GM19455 (cell line): ENCODE measurements at regions not wholly inside any gene's neighbourhood (a gene's known extent, or its start where the extent isn't known, plus 50 kb on each side); places are given as distances from the start of the nearest gene placed in this dataset.
"Not testable (repeated sequence)": the region's sequence is repeated elsewhere in the genome, so short reads cannot be mapped to it uniquely, and the experiment has no call there.

Experiments used
- ATAC-seq: cut with Tn5 transposase; IDR thresholded peaks from one replicate; pipeline ENCODE4 v1.9.1; 2021; ENCODE audit not compliant: unreplicated experiment

DNA sequence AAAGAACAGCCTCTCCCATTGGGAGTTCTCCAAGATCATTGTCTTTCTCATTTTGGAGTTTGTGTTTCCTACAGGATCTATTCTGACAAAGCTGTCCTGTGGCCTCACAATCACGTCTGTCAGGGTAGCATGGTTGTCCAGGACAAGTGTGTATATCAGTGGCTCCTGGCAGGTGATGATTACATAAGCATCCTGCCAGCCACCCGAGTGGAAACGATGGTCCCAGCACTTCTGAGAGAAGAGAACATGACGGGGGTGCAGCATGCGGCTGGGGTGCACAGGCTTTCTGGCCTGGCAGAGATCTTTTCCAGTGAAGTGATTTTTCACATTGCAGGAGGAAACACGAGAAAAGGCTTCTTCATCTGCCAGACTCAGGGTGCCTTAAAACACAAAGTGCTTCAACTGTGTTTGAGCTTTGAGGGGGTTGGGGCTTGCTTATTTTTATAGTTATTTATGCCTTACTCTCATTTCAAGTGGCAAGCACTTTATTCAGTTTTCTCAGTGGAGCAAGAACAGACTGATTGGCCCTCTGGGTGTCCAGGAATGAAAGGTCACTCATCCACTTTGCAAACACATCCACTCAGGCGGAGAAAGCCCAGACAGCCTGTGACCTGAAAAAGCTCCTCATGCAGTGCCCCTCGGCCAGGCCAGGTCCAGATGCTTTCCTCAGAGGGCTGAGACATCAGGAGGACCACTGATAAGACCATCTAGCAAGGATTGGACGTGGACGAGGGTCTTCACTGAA is 186.0 kb downstream of the DUSP10 start:
- no peak for ATAC-seq

DNA sequence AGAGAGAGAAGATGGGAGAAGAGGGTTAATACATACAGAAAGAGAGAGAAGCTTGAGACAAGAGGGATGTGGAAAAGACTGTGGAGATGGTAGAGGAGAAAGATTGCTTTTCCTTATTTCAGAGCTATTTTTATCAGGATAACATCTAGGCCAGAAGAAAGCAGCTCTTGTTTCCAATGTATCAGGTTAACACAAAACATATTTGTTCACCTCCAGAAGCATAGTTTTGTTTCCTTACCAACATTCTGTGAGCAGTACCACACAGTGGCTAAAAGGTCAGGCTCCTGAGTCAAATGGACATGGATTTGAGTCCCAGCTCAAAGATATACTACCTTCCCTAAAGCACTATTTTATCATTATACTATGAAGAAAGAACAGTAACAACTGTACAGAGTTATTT is 185.5 kb downstream of the DUSP10 start:
- no peak for ATAC-seq

DNA sequence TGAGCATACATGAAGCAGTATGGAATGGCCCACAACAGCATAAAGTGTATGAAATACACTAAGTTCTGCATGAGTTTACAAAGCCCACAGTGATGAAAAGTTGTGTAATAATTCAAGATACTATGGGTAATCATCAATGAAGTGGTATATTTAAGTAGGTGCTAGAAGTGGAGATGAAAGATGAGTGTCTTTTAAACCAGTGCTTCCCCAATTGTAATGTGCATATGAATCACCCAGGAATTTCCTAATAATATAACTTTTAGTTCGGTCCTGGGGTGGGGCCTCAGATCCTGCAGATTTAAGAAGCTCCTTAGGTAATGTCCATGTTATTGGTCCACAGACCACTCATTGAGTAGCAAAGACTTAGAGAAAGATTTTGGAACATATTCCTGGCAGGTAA is 184.9 kb downstream of the DUSP10 start:
- ATAC-seq: no peak

DNA sequence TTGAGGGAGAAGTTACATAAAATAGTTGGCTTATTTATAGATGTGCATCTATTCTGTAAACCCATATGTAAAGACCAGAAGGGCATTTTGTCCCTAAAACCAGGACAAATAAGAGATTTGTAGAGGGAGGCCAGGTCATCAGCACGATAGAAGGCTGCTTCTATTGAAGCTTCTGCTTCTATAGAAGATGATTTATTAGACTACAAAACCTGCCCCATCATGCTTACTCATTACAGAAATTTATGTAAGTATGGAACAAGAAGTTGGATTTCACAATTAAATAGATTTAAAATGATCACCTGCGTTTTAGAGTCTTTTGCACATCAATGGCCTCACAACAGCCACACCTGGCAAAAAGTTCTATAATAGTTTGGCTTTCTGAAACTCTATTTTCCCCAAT is 183.5 kb downstream of the DUSP10 start:
- no peak for ATAC-seq

DNA sequence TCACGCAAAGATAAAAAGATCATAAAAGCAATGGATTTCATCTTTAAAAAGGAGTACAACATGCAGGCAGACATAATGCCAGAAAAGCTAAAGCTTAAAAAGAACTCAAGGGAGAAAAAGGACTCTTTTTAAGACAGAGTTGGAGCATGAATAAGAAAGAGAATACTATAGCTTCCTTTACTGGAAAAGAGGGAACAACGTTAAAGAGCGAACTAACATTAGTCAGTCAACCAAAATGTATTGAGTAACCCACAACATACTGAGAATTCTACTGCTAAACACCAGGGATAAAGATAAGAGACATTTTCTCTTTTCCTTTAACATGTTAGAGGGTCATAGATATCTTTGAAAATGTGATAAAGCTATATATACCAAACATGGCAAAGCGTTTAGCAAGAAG is 182.0 kb downstream of the DUSP10 start:
- no peak for ATAC-seq

DNA sequence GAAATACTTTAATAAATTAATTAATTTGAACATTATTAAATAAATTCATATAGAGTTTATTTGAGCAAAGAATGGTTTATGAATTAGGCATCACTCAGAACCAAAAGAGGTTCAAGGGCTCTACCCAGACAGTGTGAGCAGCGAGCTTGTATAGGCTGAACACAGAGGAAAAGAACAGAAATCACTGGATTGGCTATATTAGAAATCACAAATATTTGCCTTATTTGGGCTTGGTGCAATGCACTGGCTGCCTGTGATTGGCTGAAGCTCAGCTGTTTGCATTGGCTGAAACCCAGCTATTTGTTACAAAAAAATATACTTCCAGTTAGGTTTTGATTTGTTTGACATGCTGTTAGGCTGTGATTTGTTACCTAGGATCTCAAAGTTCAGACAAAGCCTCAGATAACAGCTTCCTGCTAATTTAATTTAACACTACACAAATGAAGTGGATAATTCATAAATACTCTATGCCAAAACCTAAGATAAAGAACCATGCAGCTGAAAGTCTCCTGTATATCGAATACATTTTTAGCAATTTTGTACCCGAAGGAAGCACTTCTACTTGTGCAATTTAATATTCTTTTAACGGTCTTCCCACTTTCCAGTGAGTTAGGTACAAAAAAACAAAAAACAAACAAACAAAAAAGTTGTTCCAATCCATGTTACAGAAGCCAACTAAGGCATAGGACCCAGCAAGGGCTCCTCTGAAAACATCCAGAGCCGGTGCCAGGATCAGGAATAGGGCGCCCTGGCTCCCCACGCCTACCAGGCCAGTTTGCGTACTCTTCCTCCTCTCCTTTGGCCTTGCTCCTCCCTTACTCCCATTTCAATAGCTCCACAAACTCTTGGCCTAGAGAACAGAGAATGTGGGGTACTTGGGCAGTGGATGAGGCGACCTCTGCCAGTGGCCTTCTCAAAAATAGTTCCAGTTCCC is 179.1 kb downstream of the DUSP10 start:
- no peak for ATAC-seq

DNA sequence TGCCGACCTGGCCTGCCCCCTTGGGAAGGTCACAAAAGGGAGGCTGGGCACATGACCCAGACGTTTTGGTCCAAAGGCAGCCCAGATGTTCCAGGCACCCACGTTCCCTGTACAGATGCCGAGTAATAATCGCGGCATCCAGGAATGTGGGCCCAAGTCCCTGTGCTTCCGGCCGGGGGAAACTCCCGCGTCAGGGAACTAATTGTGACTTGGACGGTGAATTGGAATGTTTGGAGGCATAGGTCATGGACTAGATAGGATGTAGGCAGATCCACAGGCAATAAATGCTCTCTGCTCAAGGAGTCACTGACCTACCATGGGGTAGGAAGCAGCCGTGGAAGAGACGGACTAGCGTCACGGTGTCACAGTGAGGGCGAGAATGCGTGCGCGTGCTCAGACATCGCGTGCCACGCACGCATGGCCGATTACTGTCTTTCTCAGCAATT is 178.4 kb downstream of the DUSP10 start:
- no peak for ATAC-seq

DNA sequence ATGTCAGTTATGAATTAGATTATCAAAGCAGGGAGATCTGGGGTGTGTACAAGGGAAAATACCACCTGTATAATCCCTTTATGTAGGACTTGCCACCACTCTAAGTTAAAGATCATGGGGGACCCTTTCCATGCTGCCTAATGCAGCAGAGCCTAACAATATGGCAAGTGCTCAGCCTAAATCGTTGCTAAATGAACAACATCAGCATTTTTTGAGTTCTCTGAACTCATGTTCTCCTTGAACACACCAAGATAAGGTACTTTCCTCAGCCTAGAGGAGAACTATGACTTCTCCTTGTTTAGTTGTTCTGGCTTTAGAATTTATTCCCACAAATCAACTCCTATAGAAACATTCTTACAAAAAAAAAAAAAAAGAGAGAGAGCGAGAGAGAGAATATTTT is 177.0 kb downstream of the DUSP10 start:
- ATAC-seq: no peak

DNA sequence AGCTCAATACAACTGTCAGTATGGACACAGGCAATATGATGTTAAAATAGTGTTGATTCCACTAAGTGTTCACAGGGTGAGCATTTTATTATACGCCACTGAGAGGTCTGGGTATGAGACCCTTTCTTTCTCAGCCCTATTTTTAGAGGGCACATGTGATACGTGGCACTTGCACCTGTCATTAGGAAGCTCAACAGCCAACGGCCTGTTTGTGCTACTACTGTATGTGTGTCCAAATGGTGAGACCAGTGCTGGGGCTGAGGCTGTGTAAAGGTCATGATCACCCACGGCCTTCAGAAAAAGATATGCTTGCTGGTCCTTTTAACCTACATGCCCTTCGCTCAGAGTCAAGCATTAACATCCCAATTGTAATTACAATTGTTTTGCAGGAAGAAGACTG is 176.2 kb downstream of the DUSP10 start:
- no peak for ATAC-seq

DNA sequence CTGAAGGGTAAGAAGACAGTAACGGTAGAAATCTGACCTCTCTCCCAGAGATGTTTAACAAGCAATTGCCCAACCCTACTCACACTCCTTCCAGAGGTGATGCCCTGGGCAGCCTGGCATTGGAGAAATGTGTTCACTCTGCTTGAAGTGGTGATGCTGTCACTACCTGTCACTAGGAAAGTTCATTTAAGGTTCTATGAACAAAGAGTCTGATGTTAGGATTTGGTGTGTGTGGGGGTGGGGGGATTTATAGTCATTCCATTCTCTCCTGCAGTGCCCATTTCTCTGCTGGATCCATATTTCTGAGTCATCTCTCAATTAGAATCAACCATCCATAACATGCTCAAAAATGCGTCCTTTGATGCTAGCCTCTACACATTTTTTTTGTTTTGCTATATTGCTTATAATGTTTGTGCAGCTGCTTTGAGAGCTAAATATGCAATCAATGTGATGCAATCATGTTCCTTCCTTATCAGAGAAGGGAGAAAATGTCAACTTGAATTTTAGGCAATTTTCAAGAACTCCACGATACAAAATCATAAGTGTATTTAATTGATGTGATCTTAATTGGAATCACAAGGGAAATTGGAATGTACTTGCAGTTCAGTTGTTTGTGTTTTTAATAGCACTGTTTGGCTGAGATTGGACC is 173.9 kb downstream of the DUSP10 start:
- ATAC-seq: no peak

DNA sequence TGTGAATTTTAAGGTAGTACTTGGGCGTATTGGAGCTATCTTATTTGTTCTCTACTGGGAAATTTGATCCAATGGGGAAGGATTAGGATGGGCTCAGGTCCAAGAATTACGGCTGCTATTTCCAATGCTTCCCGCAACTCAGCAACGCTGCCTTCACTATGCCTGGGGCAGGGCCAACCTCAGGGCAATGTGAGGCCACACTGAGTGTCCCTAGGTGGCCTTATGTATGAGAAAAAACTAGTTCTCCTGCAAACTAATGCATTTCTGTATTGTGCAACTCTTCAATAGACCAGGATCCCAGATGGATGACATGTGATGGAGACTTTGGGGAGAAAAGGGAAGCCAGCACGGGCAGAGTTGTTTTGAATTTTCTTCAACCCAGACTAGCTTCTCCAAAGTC is 168.1 kb downstream of the DUSP10 start:
- no peak for ATAC-seq

DNA sequence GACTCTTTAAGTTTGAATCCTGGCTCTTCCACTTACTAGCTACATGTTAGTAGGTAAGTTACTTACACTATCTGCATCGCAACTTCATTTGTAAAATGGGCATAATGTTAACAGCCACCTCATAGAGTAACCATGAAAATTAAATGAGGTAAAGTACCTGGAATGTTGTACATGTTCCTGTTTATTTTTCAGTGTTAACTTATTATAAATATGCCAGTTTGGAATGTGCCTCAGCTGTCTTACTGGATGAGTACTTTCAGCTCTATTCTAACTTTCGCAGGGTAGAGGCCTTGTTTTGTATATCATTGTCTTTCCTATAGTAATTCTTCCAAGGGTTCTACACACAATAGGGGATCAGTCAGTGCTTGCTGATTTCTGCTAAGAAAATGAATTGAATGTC is 167.4 kb downstream of the DUSP10 start:
- no peak for ATAC-seq

DNA sequence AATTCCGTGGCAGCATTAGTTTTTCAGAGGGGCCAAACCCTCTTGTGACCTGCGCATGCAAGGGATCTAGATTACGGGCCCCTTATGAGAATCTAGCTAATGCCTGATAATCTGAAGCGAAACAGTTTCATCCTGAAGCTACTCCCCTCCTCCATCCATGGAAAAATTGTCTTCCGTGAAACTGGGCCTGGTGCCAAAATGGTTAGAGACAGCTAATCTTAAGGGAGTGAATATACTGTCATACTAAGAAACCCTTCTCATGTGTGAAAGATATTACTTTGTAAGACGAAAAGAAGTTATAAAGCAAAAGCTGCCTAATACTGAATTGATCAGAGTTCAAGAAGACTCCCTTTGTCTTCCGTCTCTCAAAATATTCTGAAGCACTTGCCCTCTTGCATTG is 166.3 kb downstream of the DUSP10 start:
- ATAC-seq: no peak

DNA sequence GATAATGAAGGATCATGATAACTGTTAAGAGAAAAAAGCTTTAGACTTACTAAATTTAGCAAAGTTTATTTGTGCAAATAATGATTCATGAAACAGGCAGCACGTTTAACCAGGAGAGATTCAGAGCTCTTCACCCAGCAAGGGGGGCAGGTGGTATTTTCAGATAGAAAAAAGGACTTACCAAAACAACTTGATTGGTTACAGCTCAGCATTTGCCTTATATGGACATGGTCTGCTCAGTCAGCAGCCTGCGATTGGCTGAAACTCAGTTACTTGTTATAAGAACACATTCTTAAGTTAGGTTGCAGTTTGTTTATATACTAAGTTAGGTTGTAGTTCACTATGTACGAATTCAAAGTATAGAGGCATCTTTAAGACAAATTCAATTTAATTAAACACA is 165.6 kb downstream of the DUSP10 start:
- ATAC-seq: no peak

DNA sequence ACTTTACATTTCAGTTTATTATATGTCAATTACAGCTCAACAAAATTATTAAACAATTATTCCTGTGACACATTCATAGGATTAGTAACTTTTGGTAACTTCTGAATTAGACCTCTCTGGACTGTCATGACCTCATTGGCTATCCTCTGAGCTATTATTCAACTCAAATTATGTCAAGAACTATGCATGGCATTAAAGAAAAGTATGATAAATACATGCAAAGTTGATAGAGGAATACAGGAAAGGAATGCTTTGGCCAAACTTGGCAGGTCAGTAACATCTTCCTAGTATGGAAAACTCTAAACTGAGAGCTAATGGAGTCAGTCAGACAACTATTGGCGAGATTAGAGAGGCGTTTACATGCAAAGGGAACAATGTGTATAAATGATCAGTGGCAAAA is 158.4 kb downstream of the DUSP10 start:
- ATAC-seq: no peak

DNA sequence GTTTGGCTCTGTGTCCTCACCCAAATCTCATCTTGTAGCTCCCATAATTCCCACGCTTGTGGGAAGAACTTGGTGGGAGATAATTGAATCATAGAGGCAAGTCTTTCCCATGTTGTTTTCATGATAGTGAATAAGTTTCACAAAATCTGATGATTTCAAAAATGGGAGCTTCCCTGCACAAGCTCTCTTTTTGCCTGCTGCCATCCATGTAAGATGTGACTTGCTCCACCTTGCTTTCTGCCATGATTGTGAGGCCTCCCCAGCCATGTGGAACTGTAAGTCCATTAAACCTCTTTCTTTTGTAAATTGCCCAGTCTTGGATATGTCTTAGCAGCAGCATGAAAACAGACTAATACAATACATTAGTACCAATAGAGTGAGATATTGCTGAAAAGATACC is 154.9 kb downstream of the DUSP10 start:
- not testable (repeated sequence) for ATAC-seq

DNA sequence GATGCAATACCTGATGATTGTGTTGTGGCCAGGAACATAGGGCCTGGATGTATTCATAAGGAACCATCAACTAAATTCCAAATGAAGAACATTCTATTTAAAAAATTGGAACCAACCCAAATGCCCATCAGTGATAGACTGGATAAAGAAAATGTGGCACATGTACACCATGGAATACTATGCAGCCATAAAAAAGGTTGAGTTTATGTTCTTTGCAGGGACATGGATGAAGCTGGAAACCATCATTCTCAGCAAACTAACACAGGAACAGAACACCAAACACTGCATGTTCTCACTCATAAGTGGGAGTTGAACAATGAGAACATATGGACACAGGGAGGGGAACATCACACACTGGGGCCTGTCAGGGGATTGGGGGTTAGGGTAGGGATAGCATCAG is 150.6 kb downstream of the DUSP10 start:
- not testable (repeated sequence) for ATAC-seq

DNA sequence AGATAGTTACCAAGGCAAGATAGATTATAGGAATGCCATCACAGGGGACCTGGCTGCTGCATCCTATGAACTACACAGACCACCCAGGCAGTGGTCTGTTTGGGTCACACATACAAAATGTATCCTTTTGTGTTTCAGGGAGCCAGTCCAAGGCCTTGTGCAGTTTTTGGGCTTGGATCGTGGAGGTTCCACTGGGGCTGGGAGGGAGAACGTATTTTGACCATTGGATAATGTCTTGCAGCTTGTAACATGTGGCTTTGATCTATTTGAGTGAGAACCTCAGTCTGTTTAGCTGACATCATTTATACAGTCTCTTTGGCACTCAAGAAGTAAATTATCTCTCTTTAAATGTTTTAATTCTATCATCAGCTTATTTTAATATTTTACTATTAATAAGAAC is 147.3 kb downstream of the DUSP10 start:
- no peak for ATAC-seq

DNA sequence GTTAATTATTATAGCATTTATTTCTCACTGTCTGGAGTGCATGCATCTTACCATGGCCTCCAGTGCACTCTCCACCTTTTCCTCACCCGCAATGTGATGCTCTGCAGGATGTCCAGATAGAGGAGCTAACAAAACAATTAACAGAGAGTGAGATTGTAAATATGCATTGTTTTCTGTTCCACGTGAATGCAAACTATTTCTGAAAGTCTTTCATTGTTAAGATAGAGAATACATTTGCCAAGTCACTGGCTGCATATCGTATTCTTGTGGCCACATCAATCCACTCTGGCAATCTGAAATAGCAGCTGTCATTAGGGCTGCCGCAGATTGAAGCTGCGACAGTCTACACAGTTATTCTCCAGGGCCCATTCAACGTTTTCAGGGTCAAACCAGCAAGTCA is 143.8 kb downstream of the DUSP10 start:
- no peak for ATAC-seq

DNA sequence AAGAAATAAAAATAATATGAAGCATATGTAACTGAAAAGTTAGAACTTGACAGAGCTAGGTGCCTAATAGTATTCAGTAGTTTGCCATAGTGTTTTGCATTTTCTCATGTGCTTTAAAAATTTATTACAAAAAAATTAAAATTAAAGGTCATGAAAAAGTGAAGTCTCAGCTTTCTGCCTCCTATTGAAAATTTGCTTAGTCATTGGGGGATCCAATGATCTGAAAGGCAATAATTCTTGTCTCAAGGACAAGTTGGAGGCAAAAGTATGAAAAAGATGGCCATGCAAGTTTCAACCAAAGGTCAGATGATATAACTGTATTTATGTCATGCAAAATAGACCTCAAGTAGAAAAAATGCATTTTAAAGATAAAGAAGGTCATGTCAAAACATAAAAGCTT is 140.7 kb downstream of the DUSP10 start:
- ATAC-seq: no peak

DNA sequence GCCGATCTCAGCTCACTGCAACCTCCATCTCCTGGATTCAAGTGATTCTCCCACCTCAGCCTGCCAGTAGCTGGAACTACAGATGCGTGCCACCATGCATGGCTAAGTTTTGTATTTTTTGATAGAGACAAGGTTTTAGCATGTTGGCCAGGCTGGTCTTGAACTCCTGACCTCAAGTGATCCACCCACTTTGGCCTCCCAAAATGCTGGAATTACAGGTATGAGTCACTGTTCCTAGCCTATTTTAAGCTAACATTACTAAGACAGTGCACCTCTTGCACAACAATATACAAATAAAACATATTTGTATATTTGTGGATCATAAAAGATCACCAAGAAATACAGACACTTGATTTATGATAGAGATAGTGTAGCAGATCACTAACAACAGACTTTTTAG is 139.1 kb downstream of the DUSP10 start:
- ATAC-seq: no peak

DNA sequence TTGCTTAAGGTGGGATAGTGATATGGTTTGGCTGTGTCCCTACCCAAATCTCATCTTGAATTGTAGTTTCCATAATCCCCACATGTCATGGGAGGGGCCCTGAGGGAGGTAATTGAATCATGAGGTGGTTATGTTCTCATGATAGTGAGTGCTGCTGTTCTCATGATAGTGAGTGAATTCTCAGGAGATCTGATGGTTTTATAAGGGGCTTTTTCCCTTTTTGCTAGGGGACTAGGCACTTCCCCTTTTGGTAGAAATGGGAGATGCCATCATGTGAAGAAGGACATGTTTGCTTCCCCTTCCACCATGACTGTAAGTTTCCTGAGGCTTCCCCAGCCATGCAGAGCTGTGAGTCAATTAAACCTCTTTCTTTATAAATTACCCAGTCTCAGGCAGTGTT is 137.5 kb downstream of the DUSP10 start:
- ATAC-seq: not testable (repeated sequence)
